CD4-positive, alpha-beta T cell (primary cell): ENCODE measurements at regions not wholly inside any gene's neighbourhood (a gene's known extent, or its start where the extent isn't known, plus 50 kb on each side); places are given as distances from the start of the nearest gene placed in this dataset.

Experiments used
- ATAC-seq: fragments of 200-7000 bp; cut with Tn5 transposase; one replicate; pipeline ENCODE4 v1.10.0; 2022; ENCODE audit warnings: mild to moderate bottlenecking; ENCODE audit not compliant: poor library complexity
- CTCF ChIA-PET: fragments of 350-600 bp; sonication (Branson Sonifier 250); formaldehyde crosslinking; loops from one replicate; lab custom pipeline; 2021; ENCODE audit warnings: antibody characterized with exemption, inconsistent platforms; lab: Charles Lee
- POLR2A ChIA-PET: fragments of 350-600 bp; sonication (Branson Sonifier 250); formaldehyde crosslinking; loops from one replicate; lab custom pipeline; 2021; ENCODE audit warnings: antibody characterized with exemption, inconsistent platforms; lab: Charles Lee
- DNase-seq, 14 experiments: peaks; one replicate each; pipeline ENCODE4 v3.0.0-alpha.2; 2013 to 2020; ENCODE audit warnings: mixed read lengths in 2 of 14
- H3K27ac ChIP-seq, 2 donors: one replicate each; pipeline versions ENCODE4 v1.5.1 to v1.7.0; 2013; ENCODE audit warnings: low read length in 2 of 2, low read depth in 1 of 2, mild to moderate bottlenecking in 1 of 2
- H3K27me3 ChIP-seq, 2 experiments: 1 replicate in 1 of 2; 2 replicates in 1 of 2; pipeline versions ENCODE4 v1.6.1 to v1.7.0; 2013; ENCODE audit warnings: low read length in 2 of 2, control low read depth in 1 of 2, mild to moderate bottlenecking in 1 of 2, moderate library complexity in 1 of 2; ENCODE audit not compliant: insufficient read depth in 2 of 2, control insufficient read depth in 1 of 2
- H3K36me3 ChIP-seq: one replicate; pipeline ENCODE4 v1.6.1; 2013; ENCODE audit warnings: low read length, control low read depth; ENCODE audit not compliant: insufficient read depth
- H3K4me1 ChIP-seq: one replicate; pipeline ENCODE4 v1.6.1; 2013; ENCODE audit warnings: low read length, control low read depth; ENCODE audit not compliant: insufficient read depth
- H3K4me3 ChIP-seq: one replicate; pipeline ENCODE4 v1.5.1; 2013; ENCODE audit warnings: mild to moderate bottlenecking, low read length, moderate library complexity
- H3K9me3 ChIP-seq, 2 experiments: 1 replicate in 1 of 2; 2 replicates in 1 of 2; pipeline versions ENCODE4 v1.6.1 to v1.7.0; 2013; ENCODE audit warnings: low read length in 2 of 2, mild to moderate bottlenecking in 2 of 2, control low read depth in 1 of 2, moderate library complexity in 1 of 2; ENCODE audit not compliant: control insufficient read depth in 1 of 2, insufficient read depth in 1 of 2
- H3K27ac Mint-ChIP-seq: one replicate; pipeline ENCODE4 v1.8.0; 2020; ENCODE audit warnings: mixed read lengths
- H3K27me3 Mint-ChIP-seq: one replicate; pipeline ENCODE4 v1.8.0; 2021; ENCODE audit warnings: mixed read lengths
- H3K36me3 Mint-ChIP-seq: one replicate; pipeline ENCODE4 v1.8.0; 2021; ENCODE audit warnings: low read depth, mixed read lengths
- H3K4me1 Mint-ChIP-seq: one replicate; pipeline ENCODE4 v1.8.0; 2021; ENCODE audit warnings: low read depth, mixed read lengths
- H3K4me3 Mint-ChIP-seq: one replicate; pipeline ENCODE4 v1.8.0; 2020; ENCODE audit warnings: mild to moderate bottlenecking, mixed read lengths
- H3K9me3 Mint-ChIP-seq: one replicate; pipeline ENCODE4 v1.8.0; 2020; ENCODE audit warnings: mixed read lengths
- intact Hi-C, 2 experiments: fragments of 100-400 bp; cut with DNase I in 1 of 2; cut with micrococcal nuclease in 1 of 2; formaldehyde crosslinking; loops; one replicate each; pipeline versions ENCODE4 v1.15.1 to v1.9.0; 2023 to 2025; cut with DNase I, micrococcal nuclease
- TF ChIP-seq, protein P1 (sequence below): fragments of 200-600 bp; IDR thresholded peaks from one replicate; pipeline ENCODE4 v1.8.0; 2022; ENCODE audit warnings: antibody characterized with exemption, mild to moderate bottlenecking

DNA sequence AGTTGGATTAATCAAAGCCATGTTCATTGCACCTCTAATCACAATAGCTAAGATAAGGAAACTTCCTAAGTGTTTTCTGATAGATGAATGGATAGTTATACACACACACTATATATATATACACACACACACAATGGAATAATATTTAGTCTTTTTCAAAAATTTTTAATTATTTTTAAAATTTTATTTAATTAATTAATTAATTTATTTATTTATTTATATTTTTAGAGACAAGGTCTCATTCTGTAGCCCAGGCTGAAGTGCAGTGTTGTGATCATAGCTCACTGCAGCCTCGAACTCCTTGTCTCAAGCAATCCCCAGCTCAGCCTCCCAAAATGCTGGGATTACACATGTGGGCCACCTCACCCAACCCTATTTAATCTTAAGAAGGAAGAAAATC, 481.0 kb upstream of the TNP1 start:
- no peak overlapping the region for H3K27ac ChIP-seq
- intact Hi-C loops: no loop called here
- TF ChIP-seq, protein P1, sequence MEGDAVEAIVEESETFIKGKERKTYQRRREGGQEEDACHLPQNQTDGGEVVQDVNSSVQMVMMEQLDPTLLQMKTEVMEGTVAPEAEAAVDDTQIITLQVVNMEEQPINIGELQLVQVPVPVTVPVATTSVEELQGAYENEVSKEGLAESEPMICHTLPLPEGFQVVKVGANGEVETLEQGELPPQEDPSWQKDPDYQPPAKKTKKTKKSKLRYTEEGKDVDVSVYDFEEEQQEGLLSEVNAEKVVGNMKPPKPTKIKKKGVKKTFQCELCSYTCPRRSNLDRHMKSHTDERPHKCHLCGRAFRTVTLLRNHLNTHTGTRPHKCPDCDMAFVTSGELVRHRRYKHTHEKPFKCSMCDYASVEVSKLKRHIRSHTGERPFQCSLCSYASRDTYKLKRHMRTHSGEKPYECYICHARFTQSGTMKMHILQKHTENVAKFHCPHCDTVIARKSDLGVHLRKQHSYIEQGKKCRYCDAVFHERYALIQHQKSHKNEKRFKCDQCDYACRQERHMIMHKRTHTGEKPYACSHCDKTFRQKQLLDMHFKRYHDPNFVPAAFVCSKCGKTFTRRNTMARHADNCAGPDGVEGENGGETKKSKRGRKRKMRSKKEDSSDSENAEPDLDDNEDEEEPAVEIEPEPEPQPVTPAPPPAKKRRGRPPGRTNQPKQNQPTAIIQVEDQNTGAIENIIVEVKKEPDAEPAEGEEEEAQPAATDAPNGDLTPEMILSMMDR: no peak
- Mint-ChIP-seq H3K27me3 (no peaks in the 10 kb centered on the region), H3K4me1 (no peaks in the 10 kb centered on the region), H3K4me3 (no peak overlapping the region), H3K27ac (no peak overlapping the region), H3K9me3 (no peaks in the 10 kb centered on the region), H3K36me3 (no peaks in the 10 kb centered on the region)
- ATAC-seq (no peak), DNase-seq (no peak)
- CTCF ChIA-PET: no interaction called here
- no peaks in the 10 kb centered on the region for H3K36me3 ChIP-seq
- H3K4me3 ChIP-seq: no peak overlapping the region
- POLR2A ChIA-PET: no interaction called here
- H3K9me3 ChIP-seq: no peaks in the 10 kb centered on the region
- H3K27me3 ChIP-seq: no peaks in the 10 kb centered on the region
- no peaks in the 10 kb centered on the region for H3K4me1 ChIP-seq

DNA sequence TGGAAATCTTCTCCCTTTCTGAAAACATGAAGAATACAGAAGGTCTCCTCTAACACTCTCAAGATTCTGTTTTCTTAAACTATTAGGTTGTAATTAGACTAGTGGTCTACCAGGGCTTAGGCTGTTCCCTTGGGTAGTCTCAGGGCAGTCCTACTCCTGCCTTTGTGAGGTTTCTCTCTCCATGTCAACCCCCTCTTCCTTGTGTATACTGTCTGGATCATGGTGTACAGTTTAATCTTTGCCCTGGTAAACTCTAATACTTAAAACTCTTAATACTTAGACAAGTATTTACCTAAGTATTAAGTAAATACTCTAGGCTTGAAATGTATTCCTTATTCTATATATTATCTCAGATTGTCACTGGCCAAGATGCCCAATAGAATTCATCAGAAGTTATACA, 480.3 kb upstream of the TNP1 start:
- H3K36me3 Mint-ChIP-seq: no peaks in the 10 kb centered on the region
- no peaks in the 10 kb centered on the region for H3K4me1 Mint-ChIP-seq
- Histone ChIP-seq H3K9me3 (no peaks in the 10 kb centered on the region), H3K36me3 (no peaks in the 10 kb centered on the region), H3K4me3 (no peak overlapping the region), H3K4me1 (no peaks in the 10 kb centered on the region), H3K27ac (no peak overlapping the region), H3K27me3 (no peaks in the 10 kb centered on the region)
- TF ChIP-seq, protein P1: no peak
- H3K27ac Mint-ChIP-seq: no peak overlapping the region
- DNase-seq (no peak), ATAC-seq (no peak)
- CTCF ChIA-PET: no interaction called here
- POLR2A ChIA-PET: no interaction called here
- H3K27me3 Mint-ChIP-seq: no peaks in the 10 kb centered on the region
- no peak overlapping the region for H3K4me3 Mint-ChIP-seq
- intact Hi-C loops: no loop called here
- no peaks in the 10 kb centered on the region for H3K9me3 Mint-ChIP-seq

DNA sequence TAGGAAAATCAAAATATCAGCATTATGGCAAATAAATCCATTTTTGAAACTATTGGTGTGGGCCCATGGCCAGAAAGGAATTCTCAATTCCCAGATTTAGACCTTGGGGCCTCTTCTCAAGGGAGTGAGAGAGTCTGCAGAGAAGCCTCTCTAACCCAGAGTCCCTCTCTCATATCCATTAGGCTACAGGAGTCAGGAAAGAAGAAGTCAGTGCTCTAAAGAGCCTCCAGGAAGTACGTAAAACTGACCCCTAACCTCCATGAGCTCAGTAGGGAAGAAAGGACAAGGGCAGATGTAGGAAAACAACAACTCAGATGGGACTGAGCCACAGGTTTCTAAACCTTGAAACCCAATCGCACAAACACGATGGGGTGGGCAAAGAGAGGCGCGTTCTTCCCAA, 479.9 kb upstream of the TNP1 start:
- Histone ChIP-seq H3K4me3 (no peak overlapping the region), H3K36me3 (no peaks in the 10 kb centered on the region), H3K27me3 (no peaks in the 10 kb centered on the region), H3K9me3 (no peaks in the 10 kb centered on the region), H3K4me1 (no peaks in the 10 kb centered on the region), H3K27ac (no peak overlapping the region)
- no peak overlapping the region for H3K27ac Mint-ChIP-seq
- CTCF ChIA-PET: no interaction called here
- TF ChIP-seq, protein P1: no peak
- H3K27me3 Mint-ChIP-seq: no peaks in the 10 kb centered on the region
- intact Hi-C loops: no loop called here
- DNase-seq (no peak), ATAC-seq (no peak)
- H3K4me1 Mint-ChIP-seq: no peaks in the 10 kb centered on the region
- no peaks in the 10 kb centered on the region for H3K36me3 Mint-ChIP-seq
- POLR2A ChIA-PET: no interaction called here
- no peak overlapping the region for H3K4me3 Mint-ChIP-seq
- no peaks in the 10 kb centered on the region for H3K9me3 Mint-ChIP-seq
